ENCODE measurements at regions not wholly inside any gene's neighbourhood (a gene's known extent, or its start where the extent isn't known, plus 50 kb on each side); places are given as distances from the start of the nearest gene placed in this dataset.

DNA sequence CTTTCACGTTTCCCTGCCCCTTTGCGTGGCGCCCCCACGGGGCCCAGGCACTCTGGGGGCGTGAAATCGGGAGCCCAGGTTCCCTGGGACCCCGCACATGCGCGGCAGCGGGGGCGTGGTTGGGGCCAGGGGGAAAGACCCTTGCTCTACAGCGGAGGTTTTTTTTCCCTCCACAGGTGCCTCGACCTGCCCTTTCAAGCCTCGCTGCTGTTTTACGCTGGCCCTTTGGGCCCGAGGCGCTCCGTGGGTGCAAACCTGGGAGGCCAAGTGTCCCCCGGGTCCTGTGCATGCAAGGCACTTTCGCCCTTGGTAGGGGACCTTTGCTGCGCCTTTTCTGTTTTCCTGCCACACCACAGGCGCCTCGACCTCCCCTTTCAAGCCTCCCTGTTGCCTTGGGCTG, 329.8 kb downstream of the ALG10 start:
- Mint-ChIP-seq H3K36me3 (ENCODE audit: unreplicated experiment) (no peaks in the 10 kb centered on the region), H3K4me1 (ENCODE audit: low read depth, unreplicated experiment) (no peaks in the 10 kb centered on the region), H3K4me3 (ENCODE audit: unreplicated experiment) (no peak overlapping the region), H3K9me3 (ENCODE audit: unreplicated experiment) (peaks cover 3% of the 10 kb centered on the region), H3K27ac (ENCODE audit: unreplicated experiment) (no peak overlapping the region), H3K27me3 (ENCODE audit: unreplicated experiment) (peaks cover 2% of the 10 kb centered on the region)
- TF ChIP-seq, protein P1, sequence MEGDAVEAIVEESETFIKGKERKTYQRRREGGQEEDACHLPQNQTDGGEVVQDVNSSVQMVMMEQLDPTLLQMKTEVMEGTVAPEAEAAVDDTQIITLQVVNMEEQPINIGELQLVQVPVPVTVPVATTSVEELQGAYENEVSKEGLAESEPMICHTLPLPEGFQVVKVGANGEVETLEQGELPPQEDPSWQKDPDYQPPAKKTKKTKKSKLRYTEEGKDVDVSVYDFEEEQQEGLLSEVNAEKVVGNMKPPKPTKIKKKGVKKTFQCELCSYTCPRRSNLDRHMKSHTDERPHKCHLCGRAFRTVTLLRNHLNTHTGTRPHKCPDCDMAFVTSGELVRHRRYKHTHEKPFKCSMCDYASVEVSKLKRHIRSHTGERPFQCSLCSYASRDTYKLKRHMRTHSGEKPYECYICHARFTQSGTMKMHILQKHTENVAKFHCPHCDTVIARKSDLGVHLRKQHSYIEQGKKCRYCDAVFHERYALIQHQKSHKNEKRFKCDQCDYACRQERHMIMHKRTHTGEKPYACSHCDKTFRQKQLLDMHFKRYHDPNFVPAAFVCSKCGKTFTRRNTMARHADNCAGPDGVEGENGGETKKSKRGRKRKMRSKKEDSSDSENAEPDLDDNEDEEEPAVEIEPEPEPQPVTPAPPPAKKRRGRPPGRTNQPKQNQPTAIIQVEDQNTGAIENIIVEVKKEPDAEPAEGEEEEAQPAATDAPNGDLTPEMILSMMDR (IDR thresholded peaks at IDR 0.05; ENCODE audit: partially characterized antibody, unreplicated experiment): no peak
- DNase-seq: no peak

DNA sequence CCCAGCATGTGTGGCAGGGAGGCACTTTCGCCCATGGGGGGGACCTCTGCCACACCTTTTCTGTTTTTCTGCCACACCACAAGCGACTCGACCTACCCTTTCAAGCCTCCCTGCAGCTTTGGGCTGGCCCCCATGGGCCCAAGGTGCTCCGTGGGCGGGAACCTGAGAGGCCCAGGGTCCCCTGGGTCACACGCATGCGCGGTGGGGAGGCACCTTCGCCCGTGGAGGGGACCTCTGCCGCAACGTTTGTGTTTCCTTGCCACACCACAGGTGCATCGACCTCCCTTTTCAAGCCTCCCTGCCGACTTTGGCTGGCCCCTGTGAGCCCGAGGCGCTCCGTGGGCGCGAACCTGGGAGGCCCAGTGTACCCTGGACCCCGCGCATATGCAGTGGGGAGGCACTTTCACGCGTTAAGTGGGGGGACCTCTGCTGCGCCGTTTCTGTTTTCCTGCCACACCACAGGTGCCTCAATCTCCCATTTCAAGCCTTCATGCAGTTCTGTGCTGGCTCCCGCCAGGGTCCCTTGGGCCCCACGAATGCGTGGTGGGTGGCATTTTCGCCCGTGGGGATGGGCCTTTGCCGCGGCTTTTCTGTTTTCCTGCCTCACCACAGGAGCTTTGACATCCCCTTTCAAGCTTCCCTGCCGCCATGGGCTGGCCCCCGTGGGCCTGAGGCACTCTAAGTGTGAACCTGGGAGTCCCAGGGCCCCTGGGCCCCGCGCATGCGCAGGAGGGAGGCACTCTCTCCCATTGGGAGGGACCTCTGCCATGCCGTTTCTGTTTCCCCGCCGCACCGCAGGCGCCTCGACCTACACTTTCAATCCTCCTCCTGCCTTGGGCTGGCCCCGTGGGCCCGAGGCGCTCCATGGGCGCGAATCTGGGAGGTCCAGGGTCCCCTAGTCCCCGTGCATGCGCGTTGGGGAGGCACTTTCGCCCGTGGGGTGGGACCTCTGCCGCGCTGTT, 332.2 kb downstream of the ALG10 start:
- no peaks in the 10 kb centered on the region for H3K9me3 Mint-ChIP-seq (ENCODE audit: unreplicated experiment)
- DNase-seq: no peak
- no peak overlapping the region for H3K4me3 Mint-ChIP-seq (ENCODE audit: unreplicated experiment)
- TF ChIP-seq, protein P1 (IDR thresholded peaks at IDR 0.05; ENCODE audit: partially characterized antibody, unreplicated experiment): no peak
- H3K27ac Mint-ChIP-seq (ENCODE audit: unreplicated experiment): no peak overlapping the region
- no peaks in the 10 kb centered on the region for H3K36me3 Mint-ChIP-seq (ENCODE audit: unreplicated experiment)
- H3K27me3 Mint-ChIP-seq (ENCODE audit: unreplicated experiment): no peaks in the 10 kb centered on the region
- H3K4me1 Mint-ChIP-seq (ENCODE audit: low read depth, unreplicated experiment): no peaks in the 10 kb centered on the region

DNA sequence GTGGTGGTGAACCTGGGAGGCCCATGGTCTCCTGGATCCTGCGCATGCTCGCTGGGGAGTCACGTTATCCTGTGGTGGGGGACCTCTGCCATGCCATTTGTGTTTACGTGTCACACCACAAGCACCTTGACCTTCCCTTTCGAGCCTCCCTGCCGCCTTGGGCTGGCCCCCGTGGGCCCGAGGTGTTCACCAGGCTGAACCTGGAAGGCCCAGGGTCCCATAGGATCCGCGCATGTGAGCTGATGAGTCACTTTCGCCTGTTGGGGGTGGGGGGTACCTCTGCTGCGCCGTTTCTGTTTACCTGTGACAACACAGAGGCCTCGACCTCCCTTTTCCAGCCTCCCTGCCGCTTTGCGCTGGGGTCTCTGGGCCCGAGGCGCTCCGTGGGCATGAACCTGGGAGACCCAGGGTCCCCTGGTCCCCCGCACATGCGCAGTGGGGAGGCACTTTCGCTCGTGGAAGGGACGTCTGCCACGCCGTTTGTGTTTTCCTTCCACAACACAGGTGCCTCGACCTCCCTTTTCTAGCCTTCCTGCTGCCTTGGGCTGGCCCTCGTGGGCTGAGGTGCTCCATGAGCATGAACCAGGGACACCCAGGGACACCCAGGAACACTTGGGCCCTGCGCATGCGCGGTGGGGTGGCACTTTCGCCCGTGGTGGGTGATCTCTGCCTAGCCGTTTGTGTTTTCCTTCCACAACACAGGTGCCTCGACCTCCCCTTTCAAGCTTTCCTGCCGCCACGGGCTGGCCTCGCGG, 334.1 kb downstream of the ALG10 start:
- no peak overlapping the region for H3K4me3 Mint-ChIP-seq (ENCODE audit: unreplicated experiment)
- no peaks in the 10 kb centered on the region for H3K4me1 Mint-ChIP-seq (ENCODE audit: low read depth, unreplicated experiment)
- no peaks in the 10 kb centered on the region for H3K9me3 Mint-ChIP-seq (ENCODE audit: unreplicated experiment)
- H3K27ac Mint-ChIP-seq (ENCODE audit: unreplicated experiment): no peak overlapping the region
- no peaks in the 10 kb centered on the region for H3K27me3 Mint-ChIP-seq (ENCODE audit: unreplicated experiment)
- H3K36me3 Mint-ChIP-seq (ENCODE audit: unreplicated experiment): no peaks in the 10 kb centered on the region
- no peak for DNase-seq
- TF ChIP-seq, protein P1 (IDR thresholded peaks at IDR 0.05; ENCODE audit: partially characterized antibody, unreplicated experiment): no peak

DNA sequence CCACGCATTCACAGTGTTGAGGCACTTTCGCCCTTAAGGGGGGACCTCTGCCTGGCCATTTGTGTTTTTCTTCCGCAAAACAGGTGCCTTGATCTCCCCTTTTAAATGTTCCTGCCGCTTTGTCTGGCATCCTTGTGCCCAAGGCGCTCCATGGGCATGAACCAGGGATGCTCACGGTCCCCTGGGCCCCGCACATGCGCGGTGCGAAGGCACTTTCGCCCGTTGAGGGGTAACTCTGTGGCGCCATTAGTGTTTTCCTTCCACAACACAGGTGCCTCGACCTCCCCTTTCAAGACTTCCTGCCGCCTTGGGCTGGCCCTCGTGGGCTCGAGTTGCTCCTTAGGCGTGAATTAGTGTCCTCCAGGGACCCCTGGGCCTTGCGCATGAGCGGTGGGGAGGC, 335.5 kb downstream of the ALG10 start:
- Mint-ChIP-seq H3K27ac (ENCODE audit: unreplicated experiment) (no peak overlapping the region), H3K27me3 (ENCODE audit: unreplicated experiment) (no peaks in the 10 kb centered on the region), H3K4me1 (ENCODE audit: low read depth, unreplicated experiment) (no peaks in the 10 kb centered on the region), H3K36me3 (ENCODE audit: unreplicated experiment) (no peaks in the 10 kb centered on the region), H3K9me3 (ENCODE audit: unreplicated experiment) (no peaks in the 10 kb centered on the region), H3K4me3 (ENCODE audit: unreplicated experiment) (no peak overlapping the region)
- no peak for DNase-seq
- TF ChIP-seq, protein P1 (IDR thresholded peaks at IDR 0.05; ENCODE audit: partially characterized antibody, unreplicated experiment): no peak
